SJCRH30 (cell line): ENCODE measurements at regions not wholly inside any gene's neighbourhood (a gene's known extent, or its start where the extent isn't known, plus 50 kb on each side); places are given as distances from the start of the nearest gene placed in this dataset.

Experiments used
- DNase-seq, 2 experiments: peaks; one replicate each; pipeline ENCODE4 v3.0.0-alpha.2; 2015 to 2020
- H3K27ac ChIP-seq: fragments of 250-450 bp; sonication (Bioruptor Pico); 2 replicates; pipeline ENCODE4 v1.5.1; 2020; ENCODE audit warnings: mild to moderate bottlenecking, moderate library complexity
- H3K27me3 ChIP-seq: fragments of 250-450 bp; sonication (Bioruptor Pico); 2 replicates; pipeline ENCODE4 v1.5.1; 2020; ENCODE audit warnings: mild to moderate bottlenecking, moderate library complexity
- H3K36me3 ChIP-seq: fragments of 250-450 bp; sonication (Bioruptor Pico); 2 replicates; pipeline ENCODE4 v1.5.1; 2020; ENCODE audit warnings: mild to moderate bottlenecking, moderate library complexity
- H3K4me1 ChIP-seq: fragments of 250-450 bp; sonication (Bioruptor Pico); 2 replicates; pipeline ENCODE4 v1.5.1; 2020; ENCODE audit warnings: mild to moderate bottlenecking, moderate library complexity
- H3K4me3 ChIP-seq: fragments of 250-450 bp; sonication (Bioruptor Pico); 2 replicates; pipeline ENCODE4 v1.5.1; 2020; ENCODE audit warnings: mild to moderate bottlenecking, moderate library complexity
- H3K9me3 ChIP-seq: fragments of 250-450 bp; sonication (Bioruptor Pico); replicated peaks from 2 replicates; pipeline ENCODE4 v1.5.1; 2020; ENCODE audit warnings: mild to moderate bottlenecking, moderate library complexity

DNA sequence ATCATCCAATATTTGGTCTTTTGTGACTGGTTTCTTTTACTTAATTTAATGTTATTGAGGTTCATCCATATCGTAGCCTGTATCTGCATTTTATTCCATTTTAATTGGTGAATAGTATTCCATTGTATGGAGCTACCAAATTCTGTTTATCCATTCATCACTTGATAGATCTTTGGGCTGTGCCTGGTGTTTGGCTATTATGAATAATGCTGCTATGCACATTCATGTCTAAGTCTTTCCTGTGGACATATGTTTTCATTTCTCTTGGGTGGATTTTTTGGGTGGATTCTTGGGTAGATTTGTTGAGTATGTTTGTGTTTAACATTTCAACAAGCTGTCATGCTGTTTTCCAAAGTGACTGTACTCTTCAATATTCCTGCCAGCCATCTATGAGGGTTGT is 52.5 kb upstream of the NEDD4L start:
- no peak for DNase-seq
- Histone ChIP-seq H3K4me1 (no peaks in the 10 kb centered on the region), H3K4me3 (no peak overlapping the region), H3K9me3 (no peaks in the 10 kb centered on the region), H3K36me3 (no peaks in the 10 kb centered on the region), H3K27ac (no peak overlapping the region), H3K27me3 (no peaks in the 10 kb centered on the region)

DNA sequence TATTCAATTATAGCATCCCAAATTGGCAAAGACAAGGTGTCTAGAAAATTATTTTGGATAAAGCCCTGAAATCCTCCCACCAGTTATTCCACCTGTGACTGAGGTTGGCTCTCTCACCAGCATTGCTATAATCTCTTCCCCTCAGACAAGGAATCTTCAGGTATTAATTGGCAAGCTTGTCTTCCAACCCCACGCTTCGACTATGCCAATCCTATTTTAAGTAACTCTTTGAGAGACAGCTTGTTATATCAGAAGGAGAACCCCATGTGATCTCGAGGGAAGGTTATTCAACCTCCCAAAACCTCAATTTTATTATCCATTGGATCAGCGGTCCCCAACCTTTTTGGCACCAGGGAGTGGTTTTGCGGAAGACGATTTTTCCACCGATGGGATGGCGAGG is 54.5 kb upstream of the NEDD4L start:
- H3K27me3 ChIP-seq, result no peaks in the 10 kb centered on the region
- H3K9me3 ChIP-seq, result no peaks in the 10 kb centered on the region
- H3K4me3 ChIP-seq, result no peak overlapping the region
- no peak overlapping the region for H3K27ac ChIP-seq
- H3K4me1 ChIP-seq, result no peaks in the 10 kb centered on the region
- H3K36me3 ChIP-seq, result no peaks in the 10 kb centered on the region
- DNase-seq, result no peak

DNA sequence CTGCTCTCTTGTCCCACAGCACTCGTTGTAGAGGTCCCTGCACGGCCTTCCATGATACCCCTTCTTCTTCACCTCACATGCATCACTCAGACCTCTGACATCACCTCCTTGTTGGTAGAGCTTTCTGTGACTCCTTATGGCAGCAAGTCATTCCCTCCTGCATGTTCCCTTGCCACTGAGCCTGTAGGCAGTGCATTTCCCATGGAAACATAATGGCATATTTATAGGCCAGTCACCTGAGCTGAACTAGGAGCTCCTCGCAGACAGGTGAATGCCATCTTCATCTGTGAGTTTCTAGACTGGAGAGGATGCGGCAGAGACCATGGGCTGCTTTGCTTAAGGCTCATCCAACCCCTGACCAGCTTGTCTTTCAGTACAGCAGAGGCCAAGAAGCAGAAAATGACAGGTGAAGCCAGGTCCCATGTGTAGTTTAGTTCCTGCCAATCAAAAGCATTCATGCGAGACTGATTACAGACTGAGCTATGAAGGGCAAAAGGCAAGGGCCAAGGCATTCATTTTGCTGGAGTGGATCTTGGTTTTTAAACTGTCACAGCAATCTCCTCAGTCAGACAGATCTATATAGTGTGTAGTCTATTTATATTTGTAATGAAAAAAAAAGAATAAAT is 59.4 kb upstream of the NEDD4L start:
- no peak overlapping the region for H3K4me3 ChIP-seq
- no peak for DNase-seq
- H3K36me3 ChIP-seq, result no peaks in the 10 kb centered on the region
- H3K27ac ChIP-seq, result no peak overlapping the region
- H3K4me1 ChIP-seq, result no peaks in the 10 kb centered on the region
- no peaks in the 10 kb centered on the region for H3K9me3 ChIP-seq
- no peaks in the 10 kb centered on the region for H3K27me3 ChIP-seq

DNA sequence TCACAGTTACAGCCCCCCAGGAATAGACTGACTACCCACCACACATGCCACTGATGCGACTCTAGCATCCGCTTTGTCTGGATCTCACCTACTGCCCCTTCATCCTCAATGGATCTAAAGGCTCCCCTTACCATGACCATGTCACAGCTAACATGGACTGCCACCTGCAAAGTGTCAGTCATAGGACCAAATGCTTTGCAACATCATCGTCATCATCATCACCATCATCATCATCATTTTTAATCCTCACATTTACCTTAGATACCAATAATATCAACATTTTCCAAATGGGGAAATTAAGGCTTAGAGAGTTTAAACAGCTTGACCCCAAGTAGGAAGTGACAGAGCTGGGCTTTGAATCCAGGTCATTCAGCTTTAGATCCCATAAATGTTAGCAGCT is 60.1 kb upstream of the NEDD4L start:
- Histone ChIP-seq H3K4me1 (no peaks in the 10 kb centered on the region), H3K27me3 (no peaks in the 10 kb centered on the region), H3K9me3 (no peaks in the 10 kb centered on the region), H3K4me3 (no peak overlapping the region), H3K36me3 (no peaks in the 10 kb centered on the region), H3K27ac (no peak overlapping the region)
- no peak for DNase-seq

DNA sequence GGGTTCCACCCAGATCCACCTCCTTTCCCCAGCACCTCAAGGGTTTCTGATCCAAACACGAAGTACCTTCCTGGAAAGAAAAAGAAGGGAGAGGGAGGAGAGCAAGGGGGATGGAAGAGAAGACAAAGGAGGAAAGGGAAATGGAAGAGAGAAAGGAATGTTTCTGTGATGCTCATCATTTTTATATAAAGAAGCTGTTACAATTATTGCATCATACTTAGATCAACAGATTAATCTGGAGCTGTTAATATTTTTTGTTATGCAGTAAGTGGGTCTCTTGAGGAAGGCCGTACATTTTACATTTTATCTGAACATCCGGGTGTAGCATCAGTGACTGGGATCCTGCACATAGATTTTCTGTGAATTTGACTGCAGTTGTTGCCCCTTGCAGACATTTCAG is 60.6 kb upstream of the NEDD4L start:
- no peaks in the 10 kb centered on the region for H3K36me3 ChIP-seq
- H3K4me1 ChIP-seq, result no peaks in the 10 kb centered on the region
- no peak for DNase-seq
- H3K9me3 ChIP-seq, result no peaks in the 10 kb centered on the region
- H3K27ac ChIP-seq, result no peak overlapping the region
- H3K4me3 ChIP-seq, result no peak overlapping the region
- no peaks in the 10 kb centered on the region for H3K27me3 ChIP-seq

DNA sequence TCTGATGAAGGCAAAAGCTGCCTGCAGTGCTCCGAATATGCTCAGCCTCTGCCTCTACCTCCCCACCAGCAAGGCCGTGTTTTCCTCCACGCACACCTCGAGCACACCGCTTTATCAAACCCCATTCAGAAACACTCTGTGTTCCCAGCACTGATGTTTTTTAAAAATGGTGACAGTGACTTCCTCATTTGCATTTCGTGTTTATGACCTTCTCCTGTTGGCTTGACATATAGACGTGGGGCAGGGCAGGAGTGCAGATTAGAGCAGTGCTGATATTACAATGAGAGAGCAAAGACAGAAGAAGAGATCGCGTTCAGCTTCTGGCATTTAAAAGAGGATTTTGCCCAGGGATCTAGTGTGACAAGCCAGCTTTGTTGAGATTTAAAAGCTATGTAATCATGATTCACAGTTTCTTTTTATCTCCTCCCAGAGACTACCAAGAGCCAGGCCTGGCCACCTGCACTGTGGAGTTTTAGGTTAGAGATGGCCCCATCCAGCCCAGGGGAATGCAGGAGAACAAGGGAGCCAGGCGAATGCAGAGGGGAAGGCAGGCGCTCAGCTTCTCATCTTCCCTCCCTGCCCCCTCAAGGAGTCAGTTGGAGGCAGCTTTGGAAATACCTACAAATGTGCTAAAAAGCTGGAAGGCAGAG is 61.5 kb upstream of the NEDD4L start:
- H3K36me3 ChIP-seq, result no peaks in the 10 kb centered on the region
- H3K4me1 ChIP-seq, result no peaks in the 10 kb centered on the region
- H3K4me3 ChIP-seq, result no peak overlapping the region
- no peak overlapping the region for H3K27ac ChIP-seq
- no peaks in the 10 kb centered on the region for H3K27me3 ChIP-seq
- no peaks in the 10 kb centered on the region for H3K9me3 ChIP-seq
- no peak for DNase-seq

DNA sequence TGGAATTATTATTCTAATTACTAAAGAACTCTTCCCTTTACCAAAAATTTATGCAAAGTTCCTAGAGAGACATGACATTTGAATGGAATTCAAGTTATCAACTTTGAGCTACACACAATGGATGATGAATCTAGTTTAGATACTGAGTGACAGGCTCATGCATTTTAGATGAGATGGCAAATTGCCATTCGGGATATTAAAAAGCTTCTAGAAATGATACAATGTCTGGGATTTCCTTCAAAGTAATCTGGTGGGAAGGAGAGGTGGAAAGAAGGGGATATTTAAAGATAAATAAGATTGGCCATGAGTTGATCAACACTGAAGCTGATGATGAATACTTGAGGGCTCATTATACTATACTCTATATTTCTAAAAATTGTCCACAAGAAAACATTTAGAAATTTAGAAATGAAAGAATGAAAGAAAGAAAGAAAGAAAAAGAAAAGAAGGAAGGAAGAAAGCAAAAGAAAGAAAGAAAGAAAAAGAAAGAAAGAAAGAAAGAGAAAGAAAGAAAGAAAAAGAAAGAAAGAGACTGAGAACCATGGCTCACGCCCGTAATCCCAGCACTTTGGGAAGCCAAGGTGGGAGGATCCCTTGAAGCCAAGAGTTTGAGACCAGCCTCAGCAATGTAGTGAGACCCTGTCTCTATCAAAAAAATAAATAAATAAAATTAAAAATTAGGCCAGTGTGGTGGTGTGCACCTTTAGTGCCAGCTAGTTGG is 62.6 kb upstream of the NEDD4L start:
- no peaks in the 10 kb centered on the region for H3K9me3 ChIP-seq
- no peak overlapping the region for H3K4me3 ChIP-seq
- H3K4me1 ChIP-seq, result no peaks in the 10 kb centered on the region
- DNase-seq, result no peak
- H3K27me3 ChIP-seq, result no peaks in the 10 kb centered on the region
- H3K36me3 ChIP-seq, result no peaks in the 10 kb centered on the region
- H3K27ac ChIP-seq, result no peak overlapping the region

DNA sequence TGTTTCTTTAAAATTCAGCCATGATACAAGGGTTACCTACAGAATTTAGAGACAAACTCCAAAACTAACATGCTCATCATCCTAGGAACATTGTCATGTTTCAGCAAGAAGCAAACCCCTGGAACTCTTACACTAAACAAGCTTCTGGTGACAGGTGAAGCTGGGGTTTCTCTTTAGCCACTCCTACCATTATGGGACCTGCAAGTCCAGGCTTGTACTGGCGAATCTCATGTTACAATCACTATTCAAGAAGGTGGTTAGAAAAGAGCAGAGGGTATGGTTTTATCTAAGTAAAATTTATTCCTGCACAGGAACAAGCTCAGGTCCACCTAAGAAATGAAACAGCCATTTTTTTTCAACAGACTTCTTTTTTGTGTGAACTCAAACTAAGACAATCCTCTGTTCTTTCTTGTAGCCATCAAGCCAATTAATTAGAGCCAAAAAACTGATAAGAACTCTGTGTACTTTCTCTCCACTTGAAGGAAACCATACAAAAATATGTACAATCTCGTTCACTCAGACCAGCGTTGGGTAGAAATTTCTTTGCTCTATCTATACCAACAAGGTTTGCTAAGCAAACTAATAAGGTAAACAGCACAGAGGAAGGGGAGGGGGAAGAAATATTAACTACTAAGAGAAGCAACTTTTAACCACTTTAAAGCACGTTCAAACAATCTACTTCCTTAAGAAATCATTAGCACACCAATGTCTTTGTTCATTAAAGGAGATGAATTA is 63.3 kb upstream of the NEDD4L start:
- Histone ChIP-seq H3K27ac (no peak overlapping the region), H3K36me3 (no peaks in the 10 kb centered on the region), H3K9me3 (no peaks in the 10 kb centered on the region), H3K4me1 (no peaks in the 10 kb centered on the region), H3K27me3 (no peaks in the 10 kb centered on the region), H3K4me3 (no peak overlapping the region)
- DNase-seq, result peak in 1 of 2 experiments; percentile 7

DNA sequence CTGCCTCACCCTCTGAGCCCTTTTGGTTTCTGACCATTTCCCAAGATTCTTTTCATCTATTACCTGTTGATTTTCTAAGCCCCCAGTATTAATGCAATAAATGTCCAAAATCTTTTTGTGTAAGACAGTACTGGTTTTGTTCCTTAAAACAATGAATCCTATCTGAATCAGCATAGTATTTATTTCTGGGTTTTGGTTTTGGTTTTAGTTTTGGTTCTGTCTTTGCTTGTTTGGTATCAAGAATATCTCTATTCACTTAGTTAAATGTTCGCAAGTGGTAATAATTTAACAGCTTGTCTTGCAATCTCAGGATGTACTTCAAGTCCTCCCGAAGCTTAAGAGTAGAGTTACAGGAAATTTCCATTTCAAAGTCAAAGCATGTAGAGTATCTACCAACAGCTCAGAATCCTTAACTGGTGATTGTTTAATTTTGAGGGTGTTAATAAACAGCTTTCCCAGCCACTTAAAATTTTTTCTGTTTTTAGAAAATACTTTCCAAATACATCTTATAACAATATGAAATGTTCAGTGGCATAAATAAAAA is 67.7 kb upstream of the NEDD4L start:
- no peaks in the 10 kb centered on the region for H3K27me3 ChIP-seq
- no peak overlapping the region for H3K27ac ChIP-seq
- H3K4me1 ChIP-seq, result no peaks in the 10 kb centered on the region
- no peak overlapping the region for H3K4me3 ChIP-seq
- H3K36me3 ChIP-seq, result no peaks in the 10 kb centered on the region
- no peak for DNase-seq
- H3K9me3 ChIP-seq, result no peaks in the 10 kb centered on the region

DNA sequence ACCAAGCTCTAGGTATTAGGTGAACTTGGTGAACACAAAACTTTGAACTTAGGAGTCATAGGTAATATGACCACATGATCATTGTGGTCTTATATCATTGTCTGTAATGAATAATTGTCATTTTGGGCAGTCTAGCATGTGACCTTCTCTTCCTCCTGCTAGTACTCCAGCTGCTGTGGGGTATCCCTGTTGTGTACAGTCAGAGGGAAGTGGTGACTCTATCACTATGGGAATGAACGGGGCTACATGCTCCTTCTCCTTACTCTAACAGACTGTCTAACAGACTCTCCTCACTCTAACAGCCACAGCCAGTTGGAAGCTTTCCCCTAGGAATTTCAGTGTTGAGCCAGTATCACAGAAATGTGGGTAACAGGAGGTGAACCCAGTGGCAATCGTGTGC is 68.2 kb upstream of the NEDD4L start:
- no peak for DNase-seq
- no peaks in the 10 kb centered on the region for H3K9me3 ChIP-seq

DNA sequence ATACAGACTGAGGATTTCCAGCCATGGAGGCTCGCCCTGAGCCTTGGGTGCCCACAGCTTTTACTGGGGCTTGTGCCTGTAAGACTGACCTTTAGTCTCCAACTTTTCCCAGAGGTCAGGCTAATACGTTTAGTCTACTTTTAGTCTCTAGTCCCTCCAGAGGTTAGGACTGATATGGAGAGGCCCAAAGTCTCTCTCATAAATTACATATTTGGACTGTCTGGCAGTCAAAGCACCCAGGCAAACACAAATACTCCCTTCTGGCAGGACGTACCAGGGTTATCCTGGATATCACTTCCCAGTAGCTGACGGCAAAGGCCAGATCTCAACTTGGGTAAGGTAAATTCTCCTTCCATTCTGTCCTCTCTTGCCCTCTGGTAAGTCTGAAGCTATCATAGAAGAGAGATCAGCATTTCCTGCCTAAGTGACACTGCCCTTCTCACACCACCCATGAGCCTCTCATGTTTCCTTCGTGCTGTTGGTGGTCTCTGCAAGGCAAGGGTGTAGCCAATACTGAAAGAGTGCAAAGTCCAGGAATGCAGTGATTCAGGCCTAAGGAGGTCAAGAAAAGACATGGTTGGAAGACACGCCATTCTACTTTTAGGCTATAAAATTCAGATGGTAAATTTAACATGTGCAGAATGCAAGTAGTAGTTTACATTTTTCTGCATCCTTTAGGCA is 69.3 kb upstream of the NEDD4L start:
- Histone ChIP-seq H3K4me3 (no peak overlapping the region), H3K4me1 (no peaks in the 10 kb centered on the region), H3K9me3 (no peaks in the 10 kb centered on the region), H3K36me3 (no peaks in the 10 kb centered on the region), H3K27ac (no peak overlapping the region), H3K27me3 (no peaks in the 10 kb centered on the region)
- no peak for DNase-seq

More for the DNA sequence above, 68.2 kb upstream of the NEDD4L start:
- Histone ChIP-seq H3K36me3 (no peaks in the 10 kb centered on the region), H3K27me3 (no peaks in the 10 kb centered on the region), H3K4me3 (no peak overlapping the region), H3K27ac (no peak overlapping the region), H3K4me1 (no peaks in the 10 kb centered on the region)

DNA sequence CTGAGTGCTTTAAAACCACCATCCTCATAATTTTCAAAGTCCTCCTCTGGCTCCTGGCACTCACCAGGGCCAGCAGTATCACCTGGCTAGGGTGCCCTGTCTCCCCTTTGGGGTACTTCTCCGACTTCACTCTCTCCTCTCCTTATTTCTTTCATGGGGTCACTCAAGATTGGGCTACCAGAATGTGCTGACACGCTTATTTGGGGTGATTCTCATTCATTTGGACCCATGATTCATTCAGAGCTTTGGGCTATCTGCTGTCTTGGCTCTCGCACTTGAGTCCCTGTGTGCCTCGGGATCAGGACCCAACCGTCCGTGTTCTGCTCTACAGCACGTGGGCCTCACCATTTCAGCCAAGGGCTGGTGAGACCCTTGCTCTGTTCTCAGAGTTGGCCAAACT is 70.1 kb upstream of the NEDD4L start:
- Histone ChIP-seq H3K27me3 (no peaks in the 10 kb centered on the region), H3K27ac (no peak overlapping the region), H3K36me3 (no peaks in the 10 kb centered on the region), H3K4me1 (no peaks in the 10 kb centered on the region), H3K9me3 (no peaks in the 10 kb centered on the region), H3K4me3 (no peak overlapping the region)
- no peak for DNase-seq

DNA sequence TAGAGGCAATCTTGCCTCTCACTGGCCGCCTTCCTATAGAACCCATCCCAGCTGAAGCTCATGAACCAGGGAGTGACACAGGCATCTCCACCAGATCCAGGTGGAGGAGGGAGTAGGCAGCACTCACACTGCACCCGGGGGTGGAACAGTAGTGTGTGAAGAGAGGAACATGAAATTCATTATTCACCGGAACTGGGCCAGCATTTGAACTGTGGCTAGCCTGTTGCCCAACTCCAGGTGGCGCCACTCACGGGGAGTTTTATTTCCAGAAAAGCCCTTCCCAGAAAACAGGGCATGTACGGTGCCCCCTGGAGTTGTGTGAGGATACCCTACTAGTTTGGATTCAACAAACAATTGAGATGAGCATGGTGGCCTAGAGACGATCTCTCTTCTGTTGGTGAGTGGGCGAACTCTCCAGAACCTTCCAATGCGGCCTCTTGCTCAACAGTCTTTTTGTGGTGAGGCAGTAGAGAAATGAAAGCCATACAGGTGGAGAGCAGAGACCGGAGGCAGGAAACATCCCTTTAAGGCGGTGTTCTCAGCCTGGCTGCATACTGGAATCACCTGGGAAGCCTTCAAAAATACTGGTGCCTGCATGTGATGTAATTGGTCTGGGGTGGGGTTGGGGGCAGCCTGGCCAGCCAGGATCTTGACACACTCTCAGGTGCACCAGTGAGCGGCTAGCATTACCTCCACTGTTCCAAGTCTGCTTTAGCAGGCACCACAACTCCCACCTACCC is 73.5 kb upstream of the NEDD4L start:
- Histone ChIP-seq H3K27ac (no peak overlapping the region), H3K9me3 (no peaks in the 10 kb centered on the region), H3K36me3 (no peaks in the 10 kb centered on the region), H3K4me1 (no peaks in the 10 kb centered on the region), H3K4me3 (no peak overlapping the region), H3K27me3 (no peaks in the 10 kb centered on the region)
- peak; percentile 3 to 15 for DNase-seq

DNA sequence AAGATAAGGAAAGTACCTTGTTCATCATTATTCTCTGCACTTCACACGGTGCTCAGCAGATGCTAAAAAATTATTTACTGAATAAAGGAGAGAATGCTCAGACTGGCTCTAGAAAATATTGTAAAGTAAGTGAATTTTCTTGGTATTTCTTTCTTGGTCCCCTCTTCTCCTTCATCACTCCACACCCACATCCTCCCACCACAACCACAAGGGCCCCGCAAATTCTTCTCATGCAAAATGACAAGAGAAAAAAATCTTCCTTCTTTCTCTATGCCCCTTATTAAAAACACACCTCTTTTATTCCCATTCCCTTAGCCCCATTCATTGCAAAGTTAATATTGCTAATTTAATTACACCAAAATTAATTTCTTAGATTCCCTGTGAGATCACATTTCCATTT is 74.2 kb upstream of the NEDD4L start:
- no peaks in the 10 kb centered on the region for H3K4me1 ChIP-seq
- H3K36me3 ChIP-seq, result no peaks in the 10 kb centered on the region
- H3K4me3 ChIP-seq, result no peak overlapping the region
- no peak for DNase-seq
- H3K27ac ChIP-seq, result no peak overlapping the region
- H3K27me3 ChIP-seq, result no peaks in the 10 kb centered on the region
- no peaks in the 10 kb centered on the region for H3K9me3 ChIP-seq
